Peyer's patch (tissue), 4 donors: ENCODE measurements at regions not wholly inside any gene's neighbourhood (a gene's known extent, or its start where the extent isn't known, plus 50 kb on each side); places are given as distances from the start of the nearest gene placed in this dataset.

ENCODE experiments used
- DNase-seq, 3 donors: peaks; one replicate each; pipeline ENCODE4 v3.0.0-alpha.2; 2017 to 2019
- H3K27ac ChIP-seq, 4 donors: fragments of 200-600 bp; sonication (generic); one replicate each; pipeline ENCODE4 v1.5.1; 2016 to 2019
- H3K27me3 ChIP-seq, 2 donors: fragments of 200-600 bp; sonication (generic); one replicate each; pipeline ENCODE4 v1.5.1; 2019
- H3K36me3 ChIP-seq, 3 donors: fragments of 200-600 bp; sonication (generic); one replicate each; pipeline ENCODE4 v1.5.1; 2016 to 2019
- H3K4me1 ChIP-seq, 4 donors: fragments of 200-600 bp; sonication (generic); one replicate each; pipeline ENCODE4 v1.5.1; 2016 to 2019
- H3K4me3 ChIP-seq, 4 donors: fragments of 200-600 bp; sonication (generic); 1 replicate in 3 of 4; 2 replicates in 1 of 4; pipeline ENCODE4 v1.5.1; 2016 to 2019; ENCODE audit warnings: mild to moderate bottlenecking in 1 of 4
- H3K9me3 ChIP-seq, 4 donors: fragments of 200-600 bp; sonication (generic); one replicate each; pipeline ENCODE4 v1.5.1; 2016 to 2019; ENCODE audit warnings: mild to moderate bottlenecking in 1 of 4
- POLR2A ChIP-seq, 2 donors: fragments of 450-650 bp; IDR thresholded peaks; one replicate each; pipeline ENCODE4 v1.5.1; 2017; ENCODE audit warnings: antibody characterized with exemption in 2 of 2, mild to moderate bottlenecking in 2 of 2, moderate library complexity in 2 of 2
- TF ChIP-seq, protein P1 (sequence below), 6 experiments: fragments of 450-650 bp in 4 of 6; fragments of 200-600 bp in 2 of 6; sonication (generic) in 1 of 6; IDR thresholded peaks; one replicate each; pipeline ENCODE4 v1.5.1; 2017 to 2019; ENCODE audit warnings: antibody characterized with exemption in 6 of 6, mild to moderate bottlenecking in 3 of 6, moderate library complexity in 1 of 6

GRCh38 chr16:86965331-86965730, 351.9 kb downstream of the C16orf95 start:
- Histone ChIP-seq H3K27ac (no peak overlapping the region), H3K4me3 (no peak overlapping the region), H3K9me3 (no peaks in the 10 kb centered on the region), H3K36me3 (no peaks in the 10 kb centered on the region), H3K27me3 (no peaks in the 10 kb centered on the region), H3K4me1 (no peaks in the 10 kb centered on the region)
- TF ChIP-seq, protein P1, sequence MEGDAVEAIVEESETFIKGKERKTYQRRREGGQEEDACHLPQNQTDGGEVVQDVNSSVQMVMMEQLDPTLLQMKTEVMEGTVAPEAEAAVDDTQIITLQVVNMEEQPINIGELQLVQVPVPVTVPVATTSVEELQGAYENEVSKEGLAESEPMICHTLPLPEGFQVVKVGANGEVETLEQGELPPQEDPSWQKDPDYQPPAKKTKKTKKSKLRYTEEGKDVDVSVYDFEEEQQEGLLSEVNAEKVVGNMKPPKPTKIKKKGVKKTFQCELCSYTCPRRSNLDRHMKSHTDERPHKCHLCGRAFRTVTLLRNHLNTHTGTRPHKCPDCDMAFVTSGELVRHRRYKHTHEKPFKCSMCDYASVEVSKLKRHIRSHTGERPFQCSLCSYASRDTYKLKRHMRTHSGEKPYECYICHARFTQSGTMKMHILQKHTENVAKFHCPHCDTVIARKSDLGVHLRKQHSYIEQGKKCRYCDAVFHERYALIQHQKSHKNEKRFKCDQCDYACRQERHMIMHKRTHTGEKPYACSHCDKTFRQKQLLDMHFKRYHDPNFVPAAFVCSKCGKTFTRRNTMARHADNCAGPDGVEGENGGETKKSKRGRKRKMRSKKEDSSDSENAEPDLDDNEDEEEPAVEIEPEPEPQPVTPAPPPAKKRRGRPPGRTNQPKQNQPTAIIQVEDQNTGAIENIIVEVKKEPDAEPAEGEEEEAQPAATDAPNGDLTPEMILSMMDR (IDR thresholded peaks at IDR 0.05), result no peak
- no peak for TF ChIP-seq POLR2A (IDR thresholded peaks at IDR 0.05)
- no peak for DNase-seq

- no peak for TF ChIP-seq POLR2A (IDR thresholded peaks at IDR 0.05)
- TF ChIP-seq, protein P1 (IDR thresholded peaks at IDR 0.05), result no peak
- H3K27ac ChIP-seq, result no peak overlapping the region
- no peak overlapping the region for H3K4me3 ChIP-seq
- no peaks in the 10 kb centered on the region for H3K27me3 ChIP-seq
- no peak for DNase-seq
- no peaks in the 10 kb centered on the region for H3K9me3 ChIP-seq
- H3K36me3 ChIP-seq, result no peaks in the 10 kb centered on the region
- no peaks in the 10 kb centered on the region for H3K4me1 ChIP-seq
These were observed 351.2 kb downstream of the C16orf95 start for GRCh38 chr16:86965840-86966550.

GRCh38 chr16:86966777-86967176, 350.4 kb downstream of the C16orf95 start:
- no peaks in the 10 kb centered on the region for H3K36me3 ChIP-seq

DNA sequence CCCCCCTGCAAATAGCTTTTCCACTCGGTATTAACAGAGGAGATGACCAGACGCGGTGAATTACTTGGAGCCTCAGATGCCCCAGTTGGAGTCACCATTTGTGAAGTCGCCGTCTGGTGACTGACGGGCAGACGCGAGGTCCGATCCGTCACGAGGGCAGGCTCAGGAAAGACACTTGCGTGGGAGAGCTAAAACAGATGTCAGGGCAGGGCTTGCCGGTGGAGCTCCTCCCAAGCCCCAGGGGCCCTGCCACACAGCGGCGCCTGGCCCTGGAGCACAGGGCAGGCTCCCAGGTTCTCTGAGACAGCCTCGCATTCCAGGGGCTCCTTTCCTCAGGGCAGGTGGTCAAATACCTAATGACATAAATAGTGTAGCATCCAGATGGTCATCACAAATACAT, 348.3 kb downstream of the C16orf95 start:
- Histone ChIP-seq H3K27ac (no peak overlapping the region), H3K36me3 (no peaks in the 10 kb centered on the region), H3K27me3 (no peaks in the 10 kb centered on the region), H3K4me1 (no peaks in the 10 kb centered on the region), H3K4me3 (no peak overlapping the region), H3K9me3 (no peaks in the 10 kb centered on the region)
- TF ChIP-seq, protein P1 (IDR thresholded peaks at IDR 0.05), result no peak
- no peak for TF ChIP-seq POLR2A (IDR thresholded peaks at IDR 0.05)
- DNase-seq, result no peak

More at GRCh38 chr16:86966777-86967176, 350.4 kb downstream of the C16orf95 start:
- no peak overlapping the region for H3K27ac ChIP-seq
- no peaks in the 10 kb centered on the region for H3K4me1 ChIP-seq
- no peak for TF ChIP-seq POLR2A (IDR thresholded peaks at IDR 0.05)
- TF ChIP-seq, protein P1 (IDR thresholded peaks at IDR 0.05), result no peak
- H3K4me3 ChIP-seq, result no peak overlapping the region
- no peaks in the 10 kb centered on the region for H3K27me3 ChIP-seq
- no peak for DNase-seq
- H3K9me3 ChIP-seq, result no peaks in the 10 kb centered on the region

DNA sequence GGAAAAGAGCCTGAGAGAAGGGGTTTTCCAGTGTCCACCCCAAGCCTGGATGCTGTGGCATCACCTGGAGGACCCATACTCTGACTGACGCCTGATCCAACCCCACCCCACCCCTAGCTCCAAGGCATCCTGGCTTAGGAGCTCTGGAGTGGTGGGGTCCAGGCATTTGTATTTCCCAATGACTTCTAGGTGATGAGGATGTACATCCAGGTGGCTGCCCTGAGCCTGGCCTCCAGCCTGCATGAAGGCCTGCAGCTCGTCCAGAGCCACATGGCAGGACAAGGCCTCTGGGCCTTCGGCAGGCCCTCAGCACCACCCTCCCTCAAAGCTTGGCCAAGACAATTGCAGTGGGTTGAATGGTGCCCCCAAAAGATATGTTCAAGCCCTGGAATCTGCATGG, 347.5 kb downstream of the C16orf95 start:
- Histone ChIP-seq H3K36me3 (no peaks in the 10 kb centered on the region), H3K27me3 (no peaks in the 10 kb centered on the region), H3K27ac (no peak overlapping the region), H3K4me3 (no peak overlapping the region), H3K9me3 (no peaks in the 10 kb centered on the region), H3K4me1 (no peaks in the 10 kb centered on the region)
- DNase-seq, result peak in 1 of 3 donors; percentile 19
- no peak for TF ChIP-seq POLR2A (IDR thresholded peaks at IDR 0.05)
- TF ChIP-seq, protein P1 (IDR thresholded peaks at IDR 0.05), result no peak
